WTC11 (cell line): ENCODE measurements at regions not wholly inside any gene's neighbourhood (a gene's known extent, or its start where the extent isn't known, plus 50 kb on each side); places are given as distances from the start of the nearest gene placed in this dataset.

ENCODE experiments used
- ATAC-seq: fragments of 200-7000 bp; cut with Tn5 transposase; 2 replicates; pipeline ENCODE4 v1.10.0; 2021; ENCODE audit warnings: mild to moderate bottlenecking, moderate library complexity
- CTCF ChIA-PET: fragments of 300-600 bp; sonication (Branson Sonifier 250); formaldehyde crosslinking; loops from one replicate; lab custom pipeline; 2021; ENCODE audit warnings: antibody characterized with exemption; lab: Charles Lee
- POLR2A ChIA-PET: fragments of 350-600 bp; sonication (Branson Sonifier 250); formaldehyde crosslinking; loops from one replicate; lab custom pipeline; 2021; ENCODE audit warnings: antibody characterized with exemption; lab: Charles Lee
- DNase-seq: peaks from one replicate; pipeline ENCODE4 v3.0.0; 2021; ENCODE audit warnings: low spot score
- H3K27ac Mint-ChIP-seq: 2 replicates; pipeline ENCODE4 v1.8.0; 2021; ENCODE audit warnings: mixed read lengths
- H3K27me3 Mint-ChIP-seq: 2 replicates; pipeline ENCODE4 v1.8.0; 2021; ENCODE audit warnings: low read depth, mild to moderate bottlenecking, moderate library complexity, mixed read lengths
- H3K36me3 Mint-ChIP-seq: 2 replicates; pipeline ENCODE4 v1.8.0; 2021; ENCODE audit warnings: mixed read lengths
- H3K4me1 Mint-ChIP-seq: 2 replicates; pipeline ENCODE4 v1.8.0; 2022; ENCODE audit warnings: mixed read lengths
- H3K4me3 Mint-ChIP-seq: 2 replicates; pipeline ENCODE4 v1.8.0; 2021; ENCODE audit warnings: mild to moderate bottlenecking, moderate library complexity, mixed read lengths
- H3K9me3 Mint-ChIP-seq: 2 replicates; pipeline ENCODE4 v1.8.0; 2021; ENCODE audit warnings: mixed read lengths
- AFF4 ChIP-seq: sonication (generic); formaldehyde crosslinking; IDR thresholded peaks from 2 replicates; pipeline ENCODE4 v1.8.1; 2023; ENCODE audit warnings: mild to moderate bottlenecking, missing genetic modification reagents, borderline replicate concordance
- ATF2 ChIP-seq: sonication (generic); formaldehyde crosslinking; IDR thresholded peaks from 2 replicates; pipeline ENCODE4 v1.8.1; 2022; ENCODE audit warnings: low read depth, missing genetic modification reagents, borderline replicate concordance
- CBFB ChIP-seq: sonication (generic); formaldehyde crosslinking; IDR thresholded peaks from 2 replicates; pipeline ENCODE4 v1.8.1; 2022; ENCODE audit warnings: mild to moderate bottlenecking, low read depth, missing genetic modification reagents
- E2F5 ChIP-seq: sonication (generic); formaldehyde crosslinking; IDR thresholded peaks from 2 replicates; pipeline ENCODE4 v1.8.1; 2022; ENCODE audit warnings: mild to moderate bottlenecking, moderate library complexity, missing genetic modification reagents
- GTF2I ChIP-seq: fragments of 250-450 bp; sonication (Bioruptor Pico); conservative IDR thresholded peaks from 2 replicates; pipeline ENCODE4 v1.4.0; 2021; ENCODE audit warnings: mild to moderate bottlenecking
- IRF2 ChIP-seq: sonication (generic); formaldehyde crosslinking; IDR thresholded peaks from 2 replicates; pipeline ENCODE4 v1.8.0; 2022; ENCODE audit warnings: low read depth, missing genetic modification reagents, borderline replicate concordance
- KAT7 ChIP-seq: sonication (generic); formaldehyde crosslinking; IDR thresholded peaks from 2 replicates; pipeline ENCODE4 v1.8.1; 2023; ENCODE audit warnings: missing genetic modification reagents, mild to moderate bottlenecking, borderline replicate concordance
- NFATC4 ChIP-seq: fragments of 250-450 bp; sonication (Bioruptor Pico); IDR thresholded peaks from 2 replicates; pipeline ENCODE4 v1.9.0; 2021; ENCODE audit warnings: mild to moderate bottlenecking
- OVOL2 ChIP-seq: fragments of 250-450 bp; sonication (Bioruptor Pico); IDR thresholded peaks from 2 replicates; pipeline ENCODE4 v1.9.0; 2021; ENCODE audit warnings: mild to moderate bottlenecking, borderline replicate concordance
- PRDM15 ChIP-seq: sonication (generic); formaldehyde crosslinking; IDR thresholded peaks from 2 replicates; pipeline ENCODE4 v1.8.0; 2022; ENCODE audit warnings: missing genetic modification reagents
- SP1 ChIP-seq: sonication (generic); formaldehyde crosslinking; conservative IDR thresholded peaks from 2 replicates; pipeline ENCODE4 v1.8.1; 2022; ENCODE audit warnings: missing genetic modification reagents
- TCF7 ChIP-seq: sonication (generic); formaldehyde crosslinking; IDR thresholded peaks from 2 replicates; pipeline ENCODE4 v1.8.0; 2022; ENCODE audit warnings: mild to moderate bottlenecking, low read depth, missing genetic modification reagents, moderate library complexity
- TEAD1 ChIP-seq: sonication (generic); formaldehyde crosslinking; IDR thresholded peaks from 2 replicates; pipeline ENCODE4 v1.8.0; 2022; ENCODE audit warnings: mild to moderate bottlenecking, missing genetic modification reagents
- USF1 ChIP-seq: sonication (generic); formaldehyde crosslinking; IDR thresholded peaks from 2 replicates; pipeline ENCODE4 v1.8.0; 2022; ENCODE audit warnings: mild to moderate bottlenecking, missing genetic modification reagents
- ZMAT4 ChIP-seq: fragments of 250-450 bp; sonication (Bioruptor Pico); IDR thresholded peaks from 2 replicates; pipeline ENCODE4 v1.9.0; 2021; ENCODE audit warnings: mild to moderate bottlenecking
- ZNF416 ChIP-seq: fragments of 250-450 bp; sonication (Bioruptor Pico); IDR thresholded peaks from 2 replicates; pipeline ENCODE4 v1.9.0; 2021; ENCODE audit warnings: mild to moderate bottlenecking, inconsistent platforms
- ZNF671 ChIP-seq: fragments of 250-450 bp; sonication (Bioruptor Pico); IDR thresholded peaks from 2 replicates; pipeline ENCODE4 v1.8.0; 2021; ENCODE audit warnings: mild to moderate bottlenecking
- TF ChIP-seq, protein P1 (sequence below): sonication (generic); formaldehyde crosslinking; IDR thresholded peaks from 2 replicates; pipeline ENCODE4 v1.8.0; 2023; ENCODE audit warnings: missing genetic modification reagents
- TF ChIP-seq, protein P2 (sequence below): fragments of 200-600 bp; IDR thresholded peaks from 2 replicates; pipeline ENCODE4 v1.8.0; 2022; ENCODE audit warnings: antibody characterized with exemption
- TF ChIP-seq, protein P3 (sequence below): sonication (generic); formaldehyde crosslinking; IDR thresholded peaks from 2 replicates; pipeline ENCODE4 v1.8.1; 2023; ENCODE audit warnings: mild to moderate bottlenecking, missing genetic modification reagents

DNA sequence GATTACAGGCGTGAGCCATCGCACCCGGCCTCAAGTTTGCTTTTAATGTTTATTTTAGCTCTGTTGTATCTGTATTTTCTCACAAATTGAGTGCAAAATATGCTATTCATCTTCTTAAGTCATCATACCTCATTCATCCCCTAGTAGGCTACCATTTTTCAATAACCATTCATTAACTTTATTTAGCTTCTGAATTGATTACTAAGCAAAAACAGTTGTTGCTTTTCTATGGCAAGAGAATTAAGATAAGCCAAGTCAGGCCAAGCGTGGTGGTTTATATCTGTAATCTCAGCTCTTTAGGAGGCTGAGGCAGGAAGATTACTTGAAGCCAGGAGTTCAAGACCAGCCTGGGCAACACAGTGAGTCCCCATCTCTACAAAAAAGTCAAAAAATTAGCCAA is 63.3 kb upstream of the CERS6 start (continued):
- TF ChIP-seq, protein P1, sequence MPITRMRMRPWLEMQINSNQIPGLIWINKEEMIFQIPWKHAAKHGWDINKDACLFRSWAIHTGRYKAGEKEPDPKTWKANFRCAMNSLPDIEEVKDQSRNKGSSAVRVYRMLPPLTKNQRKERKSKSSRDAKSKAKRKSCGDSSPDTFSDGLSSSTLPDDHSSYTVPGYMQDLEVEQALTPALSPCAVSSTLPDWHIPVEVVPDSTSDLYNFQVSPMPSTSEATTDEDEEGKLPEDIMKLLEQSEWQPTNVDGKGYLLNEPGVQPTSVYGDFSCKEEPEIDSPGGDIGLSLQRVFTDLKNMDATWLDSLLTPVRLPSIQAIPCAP, result no peak
- TF ChIP-seq, protein P2, sequence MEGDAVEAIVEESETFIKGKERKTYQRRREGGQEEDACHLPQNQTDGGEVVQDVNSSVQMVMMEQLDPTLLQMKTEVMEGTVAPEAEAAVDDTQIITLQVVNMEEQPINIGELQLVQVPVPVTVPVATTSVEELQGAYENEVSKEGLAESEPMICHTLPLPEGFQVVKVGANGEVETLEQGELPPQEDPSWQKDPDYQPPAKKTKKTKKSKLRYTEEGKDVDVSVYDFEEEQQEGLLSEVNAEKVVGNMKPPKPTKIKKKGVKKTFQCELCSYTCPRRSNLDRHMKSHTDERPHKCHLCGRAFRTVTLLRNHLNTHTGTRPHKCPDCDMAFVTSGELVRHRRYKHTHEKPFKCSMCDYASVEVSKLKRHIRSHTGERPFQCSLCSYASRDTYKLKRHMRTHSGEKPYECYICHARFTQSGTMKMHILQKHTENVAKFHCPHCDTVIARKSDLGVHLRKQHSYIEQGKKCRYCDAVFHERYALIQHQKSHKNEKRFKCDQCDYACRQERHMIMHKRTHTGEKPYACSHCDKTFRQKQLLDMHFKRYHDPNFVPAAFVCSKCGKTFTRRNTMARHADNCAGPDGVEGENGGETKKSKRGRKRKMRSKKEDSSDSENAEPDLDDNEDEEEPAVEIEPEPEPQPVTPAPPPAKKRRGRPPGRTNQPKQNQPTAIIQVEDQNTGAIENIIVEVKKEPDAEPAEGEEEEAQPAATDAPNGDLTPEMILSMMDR, result no peak
- TF ChIP-seq ATF2 (CRISPR knock-in tag), result no peak
- no peak for TF ChIP-seq USF1 (CRISPR knock-in tag)

DNA sequence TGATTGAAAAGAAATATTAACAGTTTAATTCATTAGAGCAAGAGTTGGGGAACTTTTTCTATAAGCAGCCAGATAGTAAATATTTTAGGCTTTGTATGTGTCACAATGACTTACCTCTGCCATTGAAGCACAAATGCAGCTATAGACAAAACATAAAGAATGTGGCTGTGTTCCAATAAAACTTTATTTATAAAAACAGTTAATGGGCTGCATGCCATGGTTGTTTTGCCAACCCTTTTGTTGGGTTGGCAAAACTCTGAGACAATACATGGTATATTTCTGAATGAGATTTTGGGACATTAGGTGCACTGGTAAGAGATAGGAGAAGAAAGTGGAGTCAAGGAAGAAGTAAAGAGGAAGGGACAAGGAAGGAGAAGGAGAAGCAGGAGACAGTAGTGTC is 61.8 kb upstream of the CERS6 start:
- TF ChIP-seq TCF7 (CRISPR knock-in tag) (no peak), KAT7 (CRISPR knock-in tag) (no peak), ATF2 (CRISPR knock-in tag) (no peak), AFF4 (no peak), E2F5 (CRISPR knock-in tag) (no peak), NFATC4 (CRISPR knock-in tag) (no peak), GTF2I (CRISPR knock-in tag) (no peak), ZNF416 (CRISPR knock-in tag) (no peak), PRDM15 (CRISPR knock-in tag) (no peak), OVOL2 (no peak), CBFB (CRISPR knock-in tag) (no peak), ZNF671 (CRISPR knock-in tag) (no peak), IRF2 (no peak), TEAD1 (no peak), SP1 (CRISPR knock-in tag) (no peak), ZMAT4 (no peak)
- TF ChIP-seq, protein P3, sequence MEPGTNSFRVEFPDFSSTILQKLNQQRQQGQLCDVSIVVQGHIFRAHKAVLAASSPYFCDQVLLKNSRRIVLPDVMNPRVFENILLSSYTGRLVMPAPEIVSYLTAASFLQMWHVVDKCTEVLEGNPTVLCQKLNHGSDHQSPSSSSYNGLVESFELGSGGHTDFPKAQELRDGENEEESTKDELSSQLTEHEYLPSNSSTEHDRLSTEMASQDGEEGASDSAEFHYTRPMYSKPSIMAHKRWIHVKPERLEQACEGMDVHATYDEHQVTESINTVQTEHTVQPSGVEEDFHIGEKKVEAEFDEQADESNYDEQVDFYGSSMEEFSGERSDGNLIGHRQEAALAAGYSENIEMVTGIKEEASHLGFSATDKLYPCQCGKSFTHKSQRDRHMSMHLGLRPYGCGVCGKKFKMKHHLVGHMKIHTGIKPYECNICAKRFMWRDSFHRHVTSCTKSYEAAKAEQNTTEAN, result no peak
- DNase-seq (no peak), ATAC-seq (no peak)
- POLR2A ChIA-PET, result no interaction called here
- Mint-ChIP-seq H3K27ac (no peak overlapping the region), H3K36me3 (no peaks in the 10 kb centered on the region), H3K9me3 (peaks cover 4% of the 10 kb centered on the region; the same call in 1 of the 2 replicates), H3K27me3 (no peaks in the 10 kb centered on the region), H3K4me1 (no peaks in the 10 kb centered on the region), H3K4me3 (no peak overlapping the region)
- CTCF ChIA-PET, result no interaction called here
